UCSD-AML1 (cell line): ENCODE measurements at regions not wholly inside any gene's neighbourhood (a gene's known extent, or its start where the extent isn't known, plus 50 kb on each side); places are given as distances from the start of the nearest gene placed in this dataset.
"Not testable (repeated sequence)": the region's sequence is repeated elsewhere in the genome, so short reads cannot be mapped to it uniquely, and the experiment has no call there.

Experiments used
- DNase-seq: peaks from one replicate; lab custom pipeline; 2025; ENCODE audit not compliant: unreplicated experiment; lab: John Stamatoyannopoulos, UW

DNA sequence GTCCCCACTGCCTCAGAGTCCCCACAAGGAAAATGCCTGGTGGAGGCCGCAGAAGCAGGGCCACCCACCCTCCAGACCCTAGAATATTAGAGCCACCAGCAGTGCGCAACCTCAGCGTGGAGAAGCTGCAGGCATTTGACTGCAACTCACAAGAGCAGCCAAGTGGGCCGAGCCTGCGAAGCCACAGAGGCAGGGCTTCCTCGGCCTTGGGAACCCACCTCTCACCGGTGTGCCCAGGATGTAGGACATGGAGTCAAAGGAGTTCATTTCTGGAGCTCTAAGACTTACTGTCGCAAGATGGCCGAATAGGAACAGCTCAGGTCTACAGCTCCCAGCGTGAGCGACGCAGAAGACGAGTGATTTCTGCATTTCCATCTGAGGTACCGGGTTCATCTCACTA lies 397.9 kb upstream of the PIK3R1 start:
- no peak for DNase-seq

- no peak for DNase-seq
Measured at GRCh38 chr5:67816456-67816855, 399.1 kb upstream of the PIK3R1 start.

DNA sequence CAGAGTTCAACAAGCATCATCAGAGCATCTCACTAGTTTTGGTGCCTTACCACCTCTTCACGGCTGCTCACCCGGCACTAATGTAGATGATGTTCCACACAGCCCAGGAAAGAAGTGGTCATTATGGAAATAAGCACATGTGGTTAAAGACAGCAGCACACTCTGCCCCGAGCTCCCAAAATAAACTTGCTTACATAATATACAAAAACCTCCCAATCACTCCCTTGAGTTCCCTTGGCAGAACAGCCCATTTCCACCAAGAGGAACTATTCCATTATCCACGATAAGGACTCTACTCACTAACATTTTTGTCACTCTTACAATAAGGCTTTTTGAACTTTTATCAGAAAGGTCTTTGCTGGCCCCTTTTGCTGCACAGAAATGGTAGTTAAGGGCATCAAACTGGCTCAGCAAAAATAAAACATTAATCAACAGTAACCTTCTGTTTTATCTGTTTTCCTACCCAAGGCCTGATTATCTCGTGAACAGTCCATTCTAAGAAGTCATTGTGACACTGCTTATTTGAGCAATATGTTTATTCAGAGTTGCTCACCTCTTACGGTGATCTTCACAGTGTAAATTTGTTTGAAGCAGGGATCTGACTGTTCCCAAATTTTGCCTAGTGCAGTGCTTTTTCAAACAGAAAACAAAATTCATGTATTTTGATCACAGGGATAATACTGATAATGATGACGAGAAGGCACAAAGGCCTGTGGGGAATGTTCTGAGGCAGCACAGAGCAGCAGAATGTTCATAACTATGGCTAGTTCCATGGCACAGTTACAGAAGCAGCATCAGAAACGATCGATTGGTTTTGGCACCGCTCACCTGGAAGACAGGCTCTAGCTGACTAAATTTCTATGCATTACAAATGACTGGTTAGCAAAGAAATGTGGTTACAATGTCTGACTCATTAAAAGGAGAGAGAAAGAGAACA lies 399.8 kb upstream of the PIK3R1 start:
- no peak for DNase-seq

GRCh38 chr5:67814569-67815311 lies 400.8 kb upstream of the PIK3R1 start:
- DNase-seq, result no peak

GRCh38 chr5:67813877-67814539 lies 401.5 kb upstream of the PIK3R1 start:
- no peak for DNase-seq

DNA sequence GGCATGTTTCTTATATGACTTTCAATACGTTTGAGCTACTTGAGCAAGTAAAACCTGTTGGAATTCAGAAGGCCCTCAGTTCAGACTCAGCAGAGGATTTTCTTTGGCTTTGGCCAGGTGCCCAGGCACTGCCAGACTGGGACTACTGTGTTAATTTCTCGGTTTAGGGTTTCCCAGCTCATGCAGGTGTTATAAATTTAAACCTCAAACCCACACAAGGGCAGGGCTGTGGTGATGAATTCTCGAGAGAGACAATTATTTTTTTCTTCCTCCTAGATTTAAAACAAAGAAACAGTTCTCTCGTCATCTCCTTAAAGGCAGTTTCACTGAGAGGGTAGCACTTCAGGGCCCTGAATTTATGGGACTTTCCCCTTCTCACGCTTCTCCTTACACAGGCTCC lies 406.0 kb upstream of the PIK3R1 start:
- DNase-seq, result no peak

DNA sequence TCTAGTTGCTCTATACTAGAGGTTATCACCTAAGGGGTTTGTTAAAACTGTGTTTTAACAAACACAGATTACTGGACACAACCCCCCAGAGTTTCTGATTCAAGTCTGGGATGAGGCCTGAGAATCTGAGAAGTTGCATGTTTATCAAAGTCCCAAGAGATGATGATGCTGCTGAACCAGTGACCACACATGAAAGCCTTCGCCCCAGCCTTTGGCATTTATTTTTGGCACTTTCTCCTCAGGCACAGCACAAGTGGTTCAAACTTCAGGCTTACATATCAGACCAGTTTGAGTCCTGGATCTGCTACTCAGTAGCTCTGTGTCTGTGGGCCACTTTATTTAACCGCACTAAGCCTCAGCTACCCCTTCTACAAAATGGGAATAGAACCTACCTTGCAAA lies 407.2 kb upstream of the PIK3R1 start:
- DNase-seq, result no peak

DNA sequence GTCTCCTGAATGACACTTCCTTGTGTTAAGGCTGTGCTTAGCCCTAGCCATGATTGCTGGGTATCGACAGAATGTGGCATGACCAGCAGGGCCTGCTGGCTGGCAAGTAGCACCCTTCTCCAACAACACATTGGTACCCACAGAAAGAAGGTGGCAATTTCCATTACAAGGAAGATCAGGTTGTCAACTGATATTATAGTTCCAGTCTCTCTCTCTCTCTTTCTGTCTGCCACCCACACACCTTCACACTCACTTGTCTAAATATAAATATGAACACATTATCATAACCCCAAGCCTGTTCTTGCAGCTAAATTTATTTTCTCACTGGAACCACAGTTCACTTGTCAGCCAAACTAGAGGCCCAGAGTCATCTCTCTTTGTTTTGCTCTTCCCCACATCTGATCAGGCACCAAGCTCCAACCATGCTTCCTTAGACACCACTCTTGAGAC lies 408.1 kb upstream of the PIK3R1 start:
- no peak for DNase-seq

DNA sequence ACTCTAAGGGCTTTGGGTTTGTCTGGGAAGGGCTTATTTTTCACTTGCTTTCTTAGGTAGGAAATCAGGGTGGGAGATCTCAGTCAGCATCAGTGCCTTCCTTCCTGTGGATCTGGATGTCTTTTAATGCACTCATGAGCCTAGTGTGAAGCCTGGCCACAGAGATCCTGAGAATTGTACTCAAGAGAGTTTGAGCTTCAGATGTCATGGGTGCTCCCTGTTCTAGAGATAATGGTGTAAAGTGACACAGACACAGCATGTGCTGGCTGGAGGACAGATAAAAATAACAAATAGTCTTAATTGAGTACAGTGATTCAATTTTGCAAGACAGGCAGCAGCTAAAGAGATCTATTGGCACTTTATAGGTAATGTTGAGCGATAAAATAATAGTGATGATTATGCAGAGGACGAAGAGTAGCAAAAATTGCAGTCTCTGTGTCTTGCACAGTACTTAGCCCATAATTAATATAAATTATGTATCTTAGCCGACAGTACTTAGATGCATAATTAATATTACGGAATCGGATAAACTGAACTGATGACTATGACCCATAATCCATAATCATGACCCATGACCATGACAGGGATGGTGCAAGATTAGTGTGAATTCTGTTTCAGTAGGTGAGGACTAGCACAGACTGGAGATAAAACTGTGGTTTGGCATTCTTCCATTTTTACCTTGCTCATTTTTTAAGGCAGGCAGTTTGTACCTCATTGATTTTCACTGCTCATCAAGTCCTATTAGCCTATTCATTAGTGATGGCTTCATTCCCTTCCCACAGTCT lies 408.7 kb upstream of the PIK3R1 start:
- no peak for DNase-seq

- no peak for DNase-seq
Measured at GRCh38 chr5:67805666-67806348, 409.7 kb upstream of the PIK3R1 start.

GRCh38 chr5:67802766-67803165 lies 412.8 kb upstream of the PIK3R1 start:
- no peak for DNase-seq

- DNase-seq, result no peak
Measured at GRCh38 chr5:67799732-67800234, 415.8 kb upstream of the PIK3R1 start.

DNA sequence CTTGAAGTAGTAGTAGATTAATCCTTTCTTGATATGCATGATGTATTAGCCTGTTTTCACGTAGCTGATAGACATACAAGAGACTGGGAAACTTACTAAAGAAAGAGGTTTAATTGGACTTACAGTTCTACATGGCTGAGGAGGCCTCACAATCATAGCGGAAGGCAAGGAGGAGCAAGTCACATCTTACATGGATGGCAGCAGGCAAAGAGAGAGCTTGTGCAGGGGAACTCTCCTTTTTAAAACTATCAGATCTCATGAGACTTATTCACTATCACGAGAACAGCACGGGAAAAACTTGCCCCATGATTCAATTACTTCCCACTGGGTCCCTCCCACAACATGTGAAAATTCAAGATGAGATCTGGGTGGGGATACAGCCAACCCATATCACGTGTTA lies 417.1 kb upstream of the PIK3R1 start:
- not testable (repeated sequence) for DNase-seq

GRCh38 chr5:67795781-67796477 lies 419.6 kb upstream of the PIK3R1 start:
- no peak for DNase-seq

GRCh38 chr5:67793966-67794365 lies 421.6 kb upstream of the PIK3R1 start:
- DNase-seq, result no peak

GRCh38 chr5:67793418-67793817 lies 422.1 kb upstream of the PIK3R1 start:
- DNase-seq, result no peak

- no peak for DNase-seq
Measured at GRCh38 chr5:67792891-67793290, 422.7 kb upstream of the PIK3R1 start.

DNA sequence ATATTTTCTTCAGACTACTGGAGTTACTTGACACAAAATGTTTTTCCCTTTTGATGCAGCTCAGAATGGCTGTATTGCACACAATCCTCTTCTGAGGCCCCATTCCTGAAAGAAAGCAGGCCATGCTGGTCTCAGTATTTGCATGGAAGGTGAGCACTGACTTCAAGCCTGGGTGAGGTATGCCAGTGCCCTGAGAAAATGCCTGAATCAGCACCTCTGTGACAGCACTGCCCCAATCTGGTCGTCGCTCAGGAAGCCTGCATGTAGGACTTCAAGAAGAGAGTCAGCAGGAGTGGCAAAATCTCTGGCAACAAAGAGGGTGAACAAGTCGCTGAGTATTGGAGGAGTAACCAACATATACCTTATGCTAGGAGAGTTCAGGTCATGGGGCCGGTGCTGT lies 425.2 kb upstream of the PIK3R1 start:
- no peak for DNase-seq

GRCh38 chr5:67779893-67780623 lies 435.5 kb upstream of the PIK3R1 start:
- DNase-seq, result not testable (repeated sequence)
